ENCODE measurements at regions not wholly inside any gene's neighbourhood (a gene's known extent, or its start where the extent isn't known, plus 50 kb on each side); places are given as distances from the start of the nearest gene placed in this dataset.

DNA sequence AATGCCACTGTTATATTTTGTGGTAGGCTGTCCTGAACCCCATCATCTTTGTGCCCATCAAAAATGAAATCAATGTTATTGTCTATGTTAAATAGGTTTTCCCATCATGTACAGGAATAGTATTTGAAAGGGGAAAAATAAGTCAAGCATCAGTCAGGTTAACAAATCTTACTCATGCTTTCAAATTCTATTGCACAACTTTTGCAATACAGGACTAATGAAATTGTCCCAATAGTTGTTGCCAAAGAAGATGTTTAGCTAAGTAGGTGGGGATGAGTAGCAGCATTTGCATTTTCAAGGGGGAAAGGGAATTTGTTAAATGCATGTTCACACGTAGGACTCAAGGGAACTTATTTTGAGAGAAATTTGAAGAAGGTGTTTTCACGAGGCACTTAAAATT is 962.1 kb downstream of the JRKL start:
- no TSS peak for BruUV-seq (replicated peaks)
- Histone ChIP-seq H3K79me2 (ENCODE audit: low read length) (no peaks in the 10 kb centered on the region), H3F3A (ENCODE audit: low read length, unreplicated experiment) (no peaks in the 10 kb centered on the region), H3K9ac (ENCODE audit: low read length) (no peak overlapping the region), H3K27ac (ENCODE audit: low read length) (no peak overlapping the region), H2AFZ (ENCODE audit: low read length) (no peak overlapping the region), H4K20me1 (ENCODE audit: low read length) (no peaks in the 10 kb centered on the region), H3K27me3 (ENCODE audit: low read length) (no peaks in the 10 kb centered on the region), H3K9me3 (ENCODE audit: low read length) (no peaks in the 10 kb centered on the region), H3K36me3 (ENCODE audit: low read depth, low read length) (no peaks in the 10 kb centered on the region), H3K9me2 (replicated peaks; ENCODE audit: low read length) (no peaks in the 10 kb centered on the region), H3K4me2 (ENCODE audit: low read length) (no peak overlapping the region), H3K4me3 (ENCODE audit: low read length) (no peak overlapping the region), H3K4me1 (ENCODE audit: insufficient read depth, low read length) (no peaks in the 10 kb centered on the region)
- POLR2A ChIA-PET (ENCODE audit: unreplicated experiment): no interaction called here
- intact Hi-C loops (cut with micrococcal nuclease): no loop called here
- CTCF ChIA-PET: no interaction called here
- TF ChIP-seq CTCF (conservative IDR thresholded peaks at IDR 0.05; ENCODE audit: low read depth, low read length): no peak
- TF ChIP-seq EZH2phosphoT487 (IDR thresholded peaks at IDR 0.05; ENCODE audit: borderline replicate concordance, low read length): no peak
- TF ChIP-seq EZH2 (IDR thresholded peaks at IDR 0.05; ENCODE audit: low read length, unreplicated experiment): no peak
- DNase-seq: no peak
- ATAC-seq: no peak

GRCh38 chr11:97354026-97354425 is 964.2 kb downstream of the JRKL start:
- Histone ChIP-seq H3K79me2 (ENCODE audit: low read length) (no peaks in the 10 kb centered on the region), H2AFZ (ENCODE audit: low read length) (no peak overlapping the region), H3K4me1 (ENCODE audit: insufficient read depth, low read length) (no peaks in the 10 kb centered on the region), H3F3A (ENCODE audit: low read length, unreplicated experiment) (no peaks in the 10 kb centered on the region), H3K27ac (ENCODE audit: low read length) (no peak overlapping the region), H4K20me1 (ENCODE audit: low read length) (no peaks in the 10 kb centered on the region), H3K9me3 (ENCODE audit: low read length) (no peaks in the 10 kb centered on the region), H3K4me3 (ENCODE audit: low read length) (no peak overlapping the region), H3K27me3 (ENCODE audit: low read length) (no peaks in the 10 kb centered on the region), H3K9ac (ENCODE audit: low read length) (no peak overlapping the region), H3K36me3 (ENCODE audit: low read depth, low read length) (no peaks in the 10 kb centered on the region), H3K4me2 (ENCODE audit: low read length) (no peak overlapping the region), H3K9me2 (replicated peaks; ENCODE audit: low read length) (no peaks in the 10 kb centered on the region)
- intact Hi-C loops (cut with micrococcal nuclease): no loop called here
- ChIA-PET POLR2A (ENCODE audit: unreplicated experiment) (no interaction called here), CTCF (no interaction called here)
- ATAC-seq: no peak
- BruUV-seq (replicated peaks): no TSS peak
- TF ChIP-seq EZH2 (IDR thresholded peaks at IDR 0.05; ENCODE audit: low read length, unreplicated experiment): no peak
- TF ChIP-seq CTCF (conservative IDR thresholded peaks at IDR 0.05; ENCODE audit: low read depth, low read length): no peak
- no peak for TF ChIP-seq EZH2phosphoT487 (IDR thresholded peaks at IDR 0.05; ENCODE audit: borderline replicate concordance, low read length)
- DNase-seq: no peak

DNA sequence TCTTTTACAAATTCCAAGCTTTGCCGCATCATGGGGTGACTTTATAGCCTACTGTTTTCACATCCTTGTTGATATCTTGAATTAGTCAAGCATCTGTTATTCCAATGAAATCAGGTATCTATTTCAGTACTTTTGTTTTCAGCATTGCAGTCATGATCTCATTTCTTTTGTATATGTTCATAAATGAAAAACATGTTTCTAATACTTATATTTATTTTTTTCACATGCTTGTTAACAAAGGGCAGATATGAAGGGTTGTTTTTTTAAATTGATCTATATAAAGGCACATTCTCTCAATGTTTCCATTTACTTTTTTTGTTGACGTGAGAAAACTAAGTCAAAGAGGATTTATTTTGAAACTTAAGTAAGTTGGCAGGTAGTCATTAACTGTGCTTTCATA is 964.8 kb downstream of the JRKL start:
- no peaks in the 10 kb centered on the region for H3K79me2 ChIP-seq (ENCODE audit: low read length)

More for the DNA sequence above, 964.8 kb downstream of the JRKL start:
- Histone ChIP-seq H3K4me1 (ENCODE audit: insufficient read depth, low read length) (no peaks in the 10 kb centered on the region), H3K36me3 (ENCODE audit: low read depth, low read length) (no peaks in the 10 kb centered on the region), H3K4me2 (ENCODE audit: low read length) (no peak overlapping the region), H3K4me3 (ENCODE audit: low read length) (no peak overlapping the region), H3K9ac (ENCODE audit: low read length) (no peak overlapping the region), H3K9me3 (ENCODE audit: low read length) (no peaks in the 10 kb centered on the region), H2AFZ (ENCODE audit: low read length) (no peak overlapping the region), H3K27ac (ENCODE audit: low read length) (no peak overlapping the region), H3K9me2 (replicated peaks; ENCODE audit: low read length) (no peaks in the 10 kb centered on the region), H4K20me1 (ENCODE audit: low read length) (no peaks in the 10 kb centered on the region), H3K27me3 (ENCODE audit: low read length) (no peaks in the 10 kb centered on the region), H3F3A (ENCODE audit: low read length, unreplicated experiment) (no peaks in the 10 kb centered on the region)
- CTCF ChIA-PET: no interaction called here
- POLR2A ChIA-PET (ENCODE audit: unreplicated experiment): no interaction called here
- BruUV-seq (replicated peaks): no TSS peak
- ATAC-seq: no peak
- no peak for DNase-seq
- TF ChIP-seq EZH2phosphoT487 (IDR thresholded peaks at IDR 0.05; ENCODE audit: borderline replicate concordance, low read length) (no peak), CTCF (conservative IDR thresholded peaks at IDR 0.05; ENCODE audit: low read depth, low read length) (no peak), EZH2 (IDR thresholded peaks at IDR 0.05; ENCODE audit: low read length, unreplicated experiment) (no peak)
- intact Hi-C loops (cut with micrococcal nuclease): no loop called here
